ENCODE measurements at regions not wholly inside any gene's neighbourhood (a gene's known extent, or its start where the extent isn't known, plus 50 kb on each side); places are given as distances from the start of the nearest gene placed in this dataset.

DNA sequence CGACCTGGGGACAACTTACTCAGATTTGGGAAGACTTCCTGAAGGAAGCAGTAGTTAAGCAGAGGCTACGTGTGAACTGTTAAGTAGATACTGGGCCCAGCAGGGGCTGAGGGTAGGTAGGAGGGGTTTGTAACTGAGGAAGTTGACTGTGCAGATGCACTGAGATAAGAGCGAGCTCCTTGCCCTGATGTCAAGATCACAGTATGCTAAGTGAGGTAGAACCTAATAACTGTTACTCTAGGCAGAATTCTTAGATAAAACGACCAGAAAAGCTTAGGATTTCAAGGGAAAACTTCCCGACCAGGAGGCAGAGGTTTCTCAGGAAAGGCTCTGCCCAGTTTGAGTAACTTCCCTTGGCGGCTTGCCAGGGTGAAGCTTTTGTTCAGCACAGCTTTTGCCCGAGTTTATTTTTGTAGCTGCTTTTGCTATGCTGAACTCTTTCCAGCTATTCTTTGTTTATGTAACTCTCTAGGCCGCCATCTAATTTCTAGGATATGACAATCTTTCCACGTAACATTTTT is 632.1 kb downstream of the DIAPH3 start:
- Histone ChIP-seq H2AK5ac (ENCODE audit: low read length) (no peak overlapping the region), H3K18ac (ENCODE audit: low read length) (no peak overlapping the region), H4K91ac (ENCODE audit: low read depth, low read length) (no peak overlapping the region), H2BK12ac (ENCODE audit: low read length) (no peak overlapping the region), H3K4ac (ENCODE audit: low read depth, low read length) (no peak overlapping the region), H3K27me3 (ENCODE audit: insufficient read depth, low read length) (no peaks in the 10 kb centered on the region), H3K4me1 (ENCODE audit: control insufficient read depth in 1 of 2, insufficient read depth in 2 of 2, low read length in 2 of 2) (peaks cover 0 to 5% of the 10 kb centered on the region in 2 experiments), H3K4me3 (ENCODE audit: low read depth, low read length) (no peak overlapping the region), H3K4me2 (ENCODE audit: low read length) (no peak overlapping the region), H3K23ac (ENCODE audit: low read length) (no peak overlapping the region), H3K14ac (ENCODE audit: low read length) (no peak overlapping the region), H2BK5ac (ENCODE audit: low read depth, low read length, poor library complexity) (peak overlapping the region; percentile 69), H3K27ac (ENCODE audit: low read depth, low read length) (peak overlapping the region; percentile 61), H3K36me3 (ENCODE audit: control insufficient read depth in 1 of 2, insufficient read depth in 2 of 2, low read length in 2 of 2) (no peaks in the 10 kb centered on the region), H3K9me3 (ENCODE audit: insufficient read depth, low read depth, low read length) (no peaks in the 10 kb centered on the region), H3K9ac (ENCODE audit: low read length) (no peak overlapping the region), H3K79me2 (ENCODE audit: control insufficient read depth, insufficient read depth, low read length, poor library complexity) (no peaks in the 10 kb centered on the region), H3K79me1 (ENCODE audit: low read length) (no peaks in the 10 kb centered on the region), H2AFZ (ENCODE audit: insufficient read depth, low read length, poor library complexity) (no peak overlapping the region), H2BK120ac (ENCODE audit: insufficient read depth, low read length, poor library complexity) (no peak overlapping the region), H4K8ac (ENCODE audit: low read depth, low read length) (no peak overlapping the region), H4K12ac (ENCODE audit: low read depth, low read length) (no peak overlapping the region)
- WGBS (ENCODE audit: extremely low coverage, insufficient coverage, insufficient read length) = no CpG with 5 or more reads among the region's 9 CpGs
- peak; percentile 87 to 88 for DNase-seq

DNA sequence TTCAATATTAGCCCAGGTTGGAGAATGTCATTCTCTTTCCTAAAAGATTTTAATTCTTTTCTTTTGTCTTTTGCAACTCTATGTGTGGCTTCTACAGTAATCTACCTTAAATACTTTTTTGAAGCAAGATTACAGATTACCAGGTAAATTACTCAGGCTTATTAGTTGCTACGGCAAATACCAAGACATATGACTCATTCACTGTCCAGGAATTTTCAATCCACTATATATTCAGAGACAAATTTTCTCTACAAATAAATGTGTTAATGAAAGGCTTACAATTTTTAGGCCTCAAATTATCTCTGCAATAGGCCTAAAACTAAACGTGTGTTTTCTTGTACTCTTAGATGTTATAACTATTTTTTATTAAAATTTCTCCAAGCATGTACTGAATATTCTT is 631.3 kb downstream of the DIAPH3 start:
- Histone ChIP-seq H2AFZ (ENCODE audit: insufficient read depth, low read length, poor library complexity) (no peak overlapping the region), H3K27ac (ENCODE audit: low read depth, low read length) (no peak overlapping the region), H3K18ac (ENCODE audit: low read length) (no peak overlapping the region), H3K79me2 (ENCODE audit: control insufficient read depth, insufficient read depth, low read length, poor library complexity) (no peaks in the 10 kb centered on the region), H4K91ac (ENCODE audit: low read depth, low read length) (no peak overlapping the region), H3K36me3 (ENCODE audit: control insufficient read depth in 1 of 2, insufficient read depth in 2 of 2, low read length in 2 of 2) (no peaks in the 10 kb centered on the region), H2BK12ac (ENCODE audit: low read length) (no peak overlapping the region), H2BK120ac (ENCODE audit: insufficient read depth, low read length, poor library complexity) (no peak overlapping the region), H3K4ac (ENCODE audit: low read depth, low read length) (no peak overlapping the region), H4K12ac (ENCODE audit: low read depth, low read length) (no peak overlapping the region), H2AK5ac (ENCODE audit: low read length) (no peak overlapping the region), H3K27me3 (ENCODE audit: insufficient read depth, low read length) (no peaks in the 10 kb centered on the region), H3K4me2 (ENCODE audit: low read length) (no peak overlapping the region), H4K8ac (ENCODE audit: low read depth, low read length) (no peak overlapping the region), H3K9ac (ENCODE audit: low read length) (no peak overlapping the region), H3K14ac (ENCODE audit: low read length) (no peak overlapping the region), H3K9me3 (ENCODE audit: insufficient read depth, low read depth, low read length) (no peaks in the 10 kb centered on the region), H3K79me1 (ENCODE audit: low read length) (no peaks in the 10 kb centered on the region), H3K23ac (ENCODE audit: low read length) (no peak overlapping the region), H3K4me1 (ENCODE audit: control insufficient read depth in 1 of 2, insufficient read depth in 2 of 2, low read length in 2 of 2) (peaks cover 0 to 5% of the 10 kb centered on the region in 2 experiments), H2BK5ac (ENCODE audit: low read depth, low read length, poor library complexity) (no peak overlapping the region), H3K4me3 (ENCODE audit: low read depth, low read length) (no peak overlapping the region)
- WGBS (ENCODE audit: extremely low coverage, insufficient coverage, insufficient read length) = no CpG with 5 or more reads among the region's 2 CpGs
- peak in 1 of 2 donors; percentile 72 for DNase-seq

DNA sequence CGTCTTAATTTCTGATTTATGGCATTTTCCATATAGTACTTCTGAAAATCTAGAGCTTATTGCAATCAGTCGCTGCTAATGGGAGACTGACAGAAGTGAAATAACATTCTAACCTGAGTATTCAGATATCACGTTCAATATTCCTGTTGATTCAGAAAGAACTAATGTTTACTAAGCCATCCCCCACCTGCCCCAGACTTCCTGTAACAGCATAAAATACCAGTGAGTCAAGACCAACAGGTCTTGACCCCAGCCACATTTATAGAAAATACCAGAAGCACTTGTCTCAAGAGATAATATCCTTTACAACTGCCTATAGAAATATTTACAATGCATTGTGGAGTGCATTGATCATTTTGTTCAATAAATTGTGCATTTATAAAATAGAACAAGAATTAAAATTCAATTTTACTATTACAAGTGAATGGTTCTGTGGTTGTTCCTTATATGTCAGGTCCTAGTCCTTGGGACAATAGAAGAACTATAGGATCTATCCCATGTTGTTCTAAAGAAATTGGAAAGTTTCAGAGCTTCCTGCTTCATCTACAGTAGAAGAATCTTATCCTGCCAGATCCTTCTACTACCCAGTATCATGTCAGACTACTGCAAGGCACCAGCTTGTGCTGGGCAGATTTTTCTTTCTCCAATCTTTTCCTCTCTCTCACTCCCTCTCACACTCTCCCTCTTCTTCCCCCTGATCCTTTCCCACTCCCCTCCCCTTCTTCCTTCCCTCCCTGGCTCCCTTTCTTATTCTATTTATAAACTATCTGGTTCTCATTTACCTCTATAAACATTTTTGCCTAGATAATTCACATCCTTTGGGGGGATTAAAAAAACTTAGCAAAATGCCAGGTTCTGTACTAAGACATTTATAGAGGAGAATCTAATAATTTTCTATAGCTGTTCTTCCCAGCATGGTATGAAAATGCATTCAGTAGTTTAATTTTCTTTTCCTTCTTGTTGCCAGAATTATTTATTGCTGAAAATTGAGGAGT is 629.9 kb downstream of the DIAPH3 start:
- no CpG with 5 or more reads among the region's 3 CpGs for WGBS (ENCODE audit: extremely low coverage, insufficient coverage, insufficient read length)

DNA sequence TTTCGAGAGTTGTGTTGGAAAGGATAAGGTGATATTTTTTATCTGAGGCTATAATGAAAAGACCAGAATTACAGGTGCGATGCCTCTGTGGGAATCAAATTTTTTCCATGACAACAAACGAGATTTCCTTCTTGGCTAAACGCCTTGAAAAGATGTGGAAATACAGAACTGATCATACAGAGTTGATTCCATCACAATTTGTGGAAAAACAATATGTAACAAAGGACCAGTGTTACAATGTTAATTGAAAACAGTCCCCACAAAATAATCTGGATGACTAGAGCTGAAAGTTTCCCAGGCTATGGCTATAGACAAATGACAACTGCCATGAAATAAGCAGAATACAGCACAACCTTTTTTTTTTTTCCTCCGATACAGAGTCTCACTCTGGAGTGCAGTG is 628.9 kb downstream of the DIAPH3 start:
- Histone ChIP-seq H3K4me1 (ENCODE audit: control insufficient read depth in 1 of 2, insufficient read depth in 2 of 2, low read length in 2 of 2) (peaks cover 0 to 5% of the 10 kb centered on the region in 2 experiments), H2AK5ac (ENCODE audit: low read length) (no peak overlapping the region), H3K79me1 (ENCODE audit: low read length) (no peaks in the 10 kb centered on the region), H4K8ac (ENCODE audit: low read depth, low read length) (no peak overlapping the region), H3K4me3 (ENCODE audit: low read depth, low read length) (no peak overlapping the region), H3K4ac (ENCODE audit: low read depth, low read length) (no peak overlapping the region), H2BK5ac (ENCODE audit: low read depth, low read length, poor library complexity) (no peak overlapping the region), H4K12ac (ENCODE audit: low read depth, low read length) (no peak overlapping the region), H2AFZ (ENCODE audit: insufficient read depth, low read length, poor library complexity) (no peak overlapping the region), H3K27ac (ENCODE audit: low read depth, low read length) (no peak overlapping the region), H3K9me3 (ENCODE audit: insufficient read depth, low read depth, low read length) (no peaks in the 10 kb centered on the region), H3K79me2 (ENCODE audit: control insufficient read depth, insufficient read depth, low read length, poor library complexity) (no peaks in the 10 kb centered on the region), H3K14ac (ENCODE audit: low read length) (no peak overlapping the region), H3K27me3 (ENCODE audit: insufficient read depth, low read length) (no peaks in the 10 kb centered on the region), H2BK12ac (ENCODE audit: low read length) (no peak overlapping the region), H3K18ac (ENCODE audit: low read length) (no peak overlapping the region), H3K36me3 (ENCODE audit: control insufficient read depth in 1 of 2, insufficient read depth in 2 of 2, low read length in 2 of 2) (no peaks in the 10 kb centered on the region), H2BK120ac (ENCODE audit: insufficient read depth, low read length, poor library complexity) (no peak overlapping the region), H3K4me2 (ENCODE audit: low read length) (no peak overlapping the region), H4K91ac (ENCODE audit: low read depth, low read length) (no peak overlapping the region), H3K23ac (ENCODE audit: low read length) (no peak overlapping the region), H3K9ac (ENCODE audit: low read length) (no peak overlapping the region)
- WGBS (ENCODE audit: extremely low coverage, insufficient coverage, insufficient read length) = 100% methylated on average over 1 of the region's 5 CpGs
- DNase-seq = no peak

More for the DNA sequence above, 629.9 kb downstream of the DIAPH3 start:
- H3K27me3 ChIP-seq (ENCODE audit: insufficient read depth, low read length) = no peaks in the 10 kb centered on the region
- H3K9ac ChIP-seq (ENCODE audit: low read length) = no peak overlapping the region
- no peaks in the 10 kb centered on the region for H3K79me1 ChIP-seq (ENCODE audit: low read length)
- H3K14ac ChIP-seq (ENCODE audit: low read length) = no peak overlapping the region
- peak in 1 of 2 donors; percentile 10 for DNase-seq
- no peak overlapping the region for H3K4me2 ChIP-seq (ENCODE audit: low read length)
- no peak overlapping the region for H3K23ac ChIP-seq (ENCODE audit: low read length)
- no peak overlapping the region for H4K12ac ChIP-seq (ENCODE audit: low read depth, low read length)
- H2AK5ac ChIP-seq (ENCODE audit: low read length) = no peak overlapping the region
- no peak overlapping the region for H4K8ac ChIP-seq (ENCODE audit: low read depth, low read length)
- H3K4ac ChIP-seq (ENCODE audit: low read depth, low read length) = no peak overlapping the region
- no peak overlapping the region for H2BK12ac ChIP-seq (ENCODE audit: low read length)
- H3K79me2 ChIP-seq (ENCODE audit: control insufficient read depth, insufficient read depth, low read length, poor library complexity) = no peaks in the 10 kb centered on the region
- no peak overlapping the region for H3K18ac ChIP-seq (ENCODE audit: low read length)
- H2AFZ ChIP-seq (ENCODE audit: insufficient read depth, low read length, poor library complexity) = no peak overlapping the region
- peak overlapping the region; percentile 33 for H3K27ac ChIP-seq (ENCODE audit: low read depth, low read length)
- H3K4me3 ChIP-seq (ENCODE audit: low read depth, low read length) = no peak overlapping the region
- H3K4me1 ChIP-seq (ENCODE audit: control insufficient read depth in 1 of 2, insufficient read depth in 2 of 2, low read length in 2 of 2) = peaks cover 0 to 5% of the 10 kb centered on the region in 2 experiments
- no peak overlapping the region for H2BK120ac ChIP-seq (ENCODE audit: insufficient read depth, low read length, poor library complexity)
- no peaks in the 10 kb centered on the region for H3K36me3 ChIP-seq (ENCODE audit: control insufficient read depth in 1 of 2, insufficient read depth in 2 of 2, low read length in 2 of 2)
- no peak overlapping the region for H2BK5ac ChIP-seq (ENCODE audit: low read depth, low read length, poor library complexity)
- no peaks in the 10 kb centered on the region for H3K9me3 ChIP-seq (ENCODE audit: insufficient read depth, low read depth, low read length)
- no peak overlapping the region for H4K91ac ChIP-seq (ENCODE audit: low read depth, low read length)

Data from trophoblast cell (in vitro differentiated cells and primary cell).